HG02852 (cell line): ENCODE measurements at regions not wholly inside any gene's neighbourhood (a gene's known extent, or its start where the extent isn't known, plus 50 kb on each side); places are given as distances from the start of the nearest gene placed in this dataset.
"Not testable (repeated sequence)": the region's sequence is repeated elsewhere in the genome, so short reads cannot be mapped to it uniquely, and the experiment has no call there.

Experiments
- ATAC-seq: cut with Tn5 transposase; IDR thresholded peaks from one replicate; pipeline ENCODE4 v1.9.1; 2021; ENCODE audit warnings: mild to moderate bottlenecking, moderate library complexity; ENCODE audit not compliant: unreplicated experiment

GRCh38 chr1:221497046-221497445 is 244.8 kb downstream of the DUSP10 start:
- ATAC-seq: no peak

GRCh38 chr1:221503268-221503667 is 238.6 kb downstream of the DUSP10 start:
- no peak for ATAC-seq

GRCh38 chr1:221509575-221510355 is 232.1 kb downstream of the DUSP10 start:
- ATAC-seq: no peak

- ATAC-seq: no peak
Observed at GRCh38 chr1:221510793-221511503, 230.9 kb downstream of the DUSP10 start.

GRCh38 chr1:221511797-221512196 is 230.1 kb downstream of the DUSP10 start:
- no peak for ATAC-seq

- no peak for ATAC-seq
Observed at GRCh38 chr1:221514806-221515205, 227.1 kb downstream of the DUSP10 start.

- no peak for ATAC-seq
Observed at GRCh38 chr1:221515496-221515895, 226.4 kb downstream of the DUSP10 start.

- no peak for ATAC-seq
Observed at GRCh38 chr1:221517961-221518360, 223.9 kb downstream of the DUSP10 start.

- no peak for ATAC-seq
Observed at GRCh38 chr1:221520250-221520649, 221.6 kb downstream of the DUSP10 start.

- ATAC-seq: no peak
Observed at GRCh38 chr1:221521686-221522085, 220.2 kb downstream of the DUSP10 start.

GRCh38 chr1:221522529-221522940 is 219.4 kb downstream of the DUSP10 start:
- ATAC-seq: no peak

- no peak for ATAC-seq
Observed at GRCh38 chr1:221525749-221526148, 216.1 kb downstream of the DUSP10 start.

GRCh38 chr1:221527302-221527701 is 214.6 kb downstream of the DUSP10 start:
- ATAC-seq: no peak

- no peak for ATAC-seq
Observed at GRCh38 chr1:221527886-221528624, 213.8 kb downstream of the DUSP10 start.

GRCh38 chr1:221530159-221530558 is 211.7 kb downstream of the DUSP10 start:
- ATAC-seq: not testable (repeated sequence)

- ATAC-seq: no peak
Observed at GRCh38 chr1:221530791-221531190, 211.1 kb downstream of the DUSP10 start.

- no peak for ATAC-seq
Observed at GRCh38 chr1:221532071-221532773, 209.7 kb downstream of the DUSP10 start.

- no peak for ATAC-seq
Observed at GRCh38 chr1:221541296-221541695, 200.6 kb downstream of the DUSP10 start.

GRCh38 chr1:221543529-221544120 is 198.3 kb downstream of the DUSP10 start:
- no peak for ATAC-seq

GRCh38 chr1:221548942-221549341 is 192.9 kb downstream of the DUSP10 start:
- no peak for ATAC-seq

- ATAC-seq: no peak
Observed at GRCh38 chr1:221549815-221550214, 192.1 kb downstream of the DUSP10 start.
